PC-3 (cell line): ENCODE measurements at regions not wholly inside any gene's neighbourhood (a gene's known extent, or its start where the extent isn't known, plus 50 kb on each side); places are given as distances from the start of the nearest gene placed in this dataset.

Experiments
- ATAC-seq: fragments of 200-7000 bp; cut with Tn5 transposase; 2 replicates; pipeline ENCODE4 v1.9.1; 2020; ENCODE audit warnings: mild to moderate bottlenecking, moderate library complexity
- BruUV-seq: library from RNA; stranded (reverse); fragments of 400-500 nt; replicated peaks from 2 replicates; lab custom pipeline; 2021; lab: Mats Ljungman, UMichigan
- CTCF ChIA-PET: fragments of 300-600 bp; sonication (Branson Sonifier 250); formaldehyde crosslinking; loops from one replicate; lab custom pipeline; 2022; ENCODE audit warnings: antibody characterized with exemption; lab: Charles Lee
- POLR2A ChIA-PET: fragments of 300-600 bp; sonication (Branson Sonifier 250); formaldehyde crosslinking; loops from one replicate; lab custom pipeline; 2022; ENCODE audit warnings: antibody characterized with exemption; ENCODE audit not compliant: unreplicated experiment; lab: Charles Lee
- DNase-seq: peaks from one replicate; pipeline ENCODE4 v3.0.0-alpha.2; 2015
- H2AFZ ChIP-seq: fragments of 300-600 bp; sonication (generic); 2 replicates; pipeline ENCODE4 v1.6.0; 2016; ENCODE audit warnings: antibody characterized with exemption, low read length
- H3F3A ChIP-seq: fragments of 300-600 bp; sonication (generic); one replicate; pipeline ENCODE4 v1.6.0; 2017; ENCODE audit warnings: antibody characterized with exemption, low read length, control low read depth, mild to moderate bottlenecking; ENCODE audit not compliant: unreplicated experiment
- H3K27ac ChIP-seq: fragments of 300-600 bp; sonication (generic); 2 replicates; pipeline ENCODE4 v1.5.1; 2016; ENCODE audit warnings: mild to moderate bottlenecking, low read length
- H3K27me3 ChIP-seq: fragments of 300-600 bp; sonication (generic); 2 replicates; pipeline ENCODE4 v1.6.1; 2016; ENCODE audit warnings: low read length, mixed read lengths
- H3K36me3 ChIP-seq: fragments of 300-600 bp; sonication (generic); 2 replicates; pipeline ENCODE4 v1.6.1; 2016; ENCODE audit warnings: low read depth, mixed run types, low read length, mixed read lengths
- H3K4me1 ChIP-seq: fragments of 300-600 bp; sonication (generic); 2 replicates; pipeline ENCODE4 v1.5.1; 2016; ENCODE audit warnings: low read length; ENCODE audit not compliant: insufficient read depth
- H3K4me2 ChIP-seq: fragments of 300-600 bp; sonication (generic); 2 replicates; pipeline ENCODE4 v1.6.0; 2016; ENCODE audit warnings: low read length
- H3K4me3 ChIP-seq: fragments of 300-600 bp; sonication (generic); 2 replicates; pipeline ENCODE4 v1.5.1; 2016; ENCODE audit warnings: mild to moderate bottlenecking, low read length, mixed read lengths
- H3K79me2 ChIP-seq: fragments of 300-600 bp; sonication (generic); 2 replicates; pipeline ENCODE4 v1.6.1; 2017; ENCODE audit warnings: low read length, mixed read lengths
- H3K9ac ChIP-seq: fragments of 300-600 bp; sonication (generic); 2 replicates; pipeline ENCODE4 v1.6.0; 2016; ENCODE audit warnings: mild to moderate bottlenecking, low read length
- H3K9me2 ChIP-seq: fragments of 300-600 bp; sonication (generic); replicated peaks from 2 replicates; pipeline ENCODE4 v1.6.1; 2016; ENCODE audit warnings: mixed run types, low read length, mixed read lengths
- H3K9me3 ChIP-seq: fragments of 300-600 bp; sonication (generic); 2 replicates; pipeline ENCODE4 v1.6.1; 2016; ENCODE audit warnings: low read length, mixed read lengths
- H4K20me1 ChIP-seq: fragments of 300-600 bp; sonication (generic); 2 replicates; pipeline ENCODE4 v1.6.1; 2016; ENCODE audit warnings: low read length, mixed read lengths
- EZH2 ChIP-seq: fragments of 300-600 bp; sonication (generic); IDR thresholded peaks from one replicate; pipeline ENCODE4 v1.6.1; 2017; ENCODE audit warnings: antibody characterized with exemption, mild to moderate bottlenecking, low read length; ENCODE audit not compliant: unreplicated experiment
- EZH2phosphoT487 ChIP-seq: fragments of 300-600 bp; sonication (generic); IDR thresholded peaks from 2 replicates; pipeline ENCODE4 v1.6.1; 2018; ENCODE audit warnings: mild to moderate bottlenecking, antibody characterized with exemption, low read length, borderline replicate concordance
- intact Hi-C: fragments of 100-400 bp; cut with micrococcal nuclease; formaldehyde crosslinking; loops from 2 replicates; pipeline ENCODE4 v1.9.0; 2023
- TF ChIP-seq, protein P1 (sequence below): fragments of 300-600 bp; sonication (generic); conservative IDR thresholded peaks from 2 replicates; pipeline ENCODE4 v1.5.1; 2017; ENCODE audit warnings: antibody characterized with exemption, low read depth, mild to moderate bottlenecking, low read length

DNA sequence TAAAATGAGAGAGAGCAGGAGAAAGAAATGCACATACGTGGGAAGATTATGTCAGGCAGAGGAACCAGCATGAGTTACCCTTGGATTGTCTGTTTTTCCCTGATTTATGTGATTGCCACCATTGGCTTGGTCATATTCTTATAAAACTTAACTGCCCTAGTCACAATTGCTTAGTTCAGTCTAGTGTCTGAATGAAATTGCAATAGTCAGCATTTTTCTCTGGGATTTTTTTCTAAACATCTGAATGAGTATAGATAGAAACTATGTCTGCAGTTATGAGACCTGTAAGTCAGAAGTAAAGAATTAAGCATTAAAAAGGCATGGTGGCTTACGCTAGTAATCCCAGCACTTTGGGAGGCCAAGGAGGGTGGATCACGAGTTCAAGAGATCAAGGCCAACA lies 889.8 kb downstream of the PLA2G4A start:
- no peaks in the 10 kb centered on the region for H3K4me1 ChIP-seq
- no peaks in the 10 kb centered on the region for H4K20me1 ChIP-seq
- DNase-seq: no peak
- no peak overlapping the region for H3K4me3 ChIP-seq
- ChIA-PET POLR2A (no interaction called here), CTCF (no interaction called here)
- no peak overlapping the region for H3K4me2 ChIP-seq
- intact Hi-C loops: no loop called here
- no TSS peak for BruUV-seq
- no peaks in the 10 kb centered on the region for H3K27me3 ChIP-seq
- H3K9ac ChIP-seq: no peak overlapping the region
- H3K9me2 ChIP-seq: no peaks in the 10 kb centered on the region
- H2AFZ ChIP-seq: no peak overlapping the region
- H3K9me3 ChIP-seq: no peaks in the 10 kb centered on the region
- H3K79me2 ChIP-seq: no peaks in the 10 kb centered on the region
- TF ChIP-seq EZH2 (no peak), EZH2phosphoT487 (no peak)
- TF ChIP-seq, protein P1, sequence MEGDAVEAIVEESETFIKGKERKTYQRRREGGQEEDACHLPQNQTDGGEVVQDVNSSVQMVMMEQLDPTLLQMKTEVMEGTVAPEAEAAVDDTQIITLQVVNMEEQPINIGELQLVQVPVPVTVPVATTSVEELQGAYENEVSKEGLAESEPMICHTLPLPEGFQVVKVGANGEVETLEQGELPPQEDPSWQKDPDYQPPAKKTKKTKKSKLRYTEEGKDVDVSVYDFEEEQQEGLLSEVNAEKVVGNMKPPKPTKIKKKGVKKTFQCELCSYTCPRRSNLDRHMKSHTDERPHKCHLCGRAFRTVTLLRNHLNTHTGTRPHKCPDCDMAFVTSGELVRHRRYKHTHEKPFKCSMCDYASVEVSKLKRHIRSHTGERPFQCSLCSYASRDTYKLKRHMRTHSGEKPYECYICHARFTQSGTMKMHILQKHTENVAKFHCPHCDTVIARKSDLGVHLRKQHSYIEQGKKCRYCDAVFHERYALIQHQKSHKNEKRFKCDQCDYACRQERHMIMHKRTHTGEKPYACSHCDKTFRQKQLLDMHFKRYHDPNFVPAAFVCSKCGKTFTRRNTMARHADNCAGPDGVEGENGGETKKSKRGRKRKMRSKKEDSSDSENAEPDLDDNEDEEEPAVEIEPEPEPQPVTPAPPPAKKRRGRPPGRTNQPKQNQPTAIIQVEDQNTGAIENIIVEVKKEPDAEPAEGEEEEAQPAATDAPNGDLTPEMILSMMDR: no peak
- no peaks in the 10 kb centered on the region for H3K36me3 ChIP-seq
- no peak for ATAC-seq
- no peak overlapping the region for H3K27ac ChIP-seq
- H3F3A ChIP-seq: no peaks in the 10 kb centered on the region

DNA sequence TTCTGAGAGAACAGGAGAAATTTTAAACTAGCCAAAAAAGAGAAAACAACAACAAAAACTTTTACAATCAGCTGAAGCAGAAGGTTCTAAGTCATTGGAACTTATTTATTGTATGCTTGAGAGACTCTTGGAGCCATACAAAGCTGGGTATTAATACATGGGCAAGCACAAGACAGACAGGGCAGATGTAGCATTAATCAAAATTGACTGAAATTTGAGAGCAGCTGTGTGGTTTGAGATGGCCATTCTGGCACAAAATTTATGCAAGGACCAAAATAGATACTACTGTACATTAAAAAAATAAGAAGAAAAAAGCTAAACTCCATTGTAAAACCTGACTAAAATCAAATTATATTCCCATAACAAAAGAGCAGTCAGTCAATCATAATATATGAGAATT lies 892.5 kb downstream of the PLA2G4A start:
- intact Hi-C loops: no loop called here
- TF ChIP-seq, protein P1: no peak
- no peak for TF ChIP-seq EZH2phosphoT487
- TF ChIP-seq EZH2: no peak
- DNase-seq (no peak), ATAC-seq (no peak)
- no peak overlapping the region for H3K9ac ChIP-seq
- H3K4me1 ChIP-seq: no peaks in the 10 kb centered on the region
- H3K4me3 ChIP-seq: no peak overlapping the region
- POLR2A ChIA-PET: no interaction called here
- no peaks in the 10 kb centered on the region for H3K9me2 ChIP-seq
- no peak overlapping the region for H3K4me2 ChIP-seq
- H3K27ac ChIP-seq: no peak overlapping the region
- CTCF ChIA-PET: no interaction called here
- no peak overlapping the region for H2AFZ ChIP-seq
- no peaks in the 10 kb centered on the region for H3K9me3 ChIP-seq
- H3K79me2 ChIP-seq: no peaks in the 10 kb centered on the region
- H4K20me1 ChIP-seq: no peaks in the 10 kb centered on the region
- no peaks in the 10 kb centered on the region for H3K36me3 ChIP-seq
- BruUV-seq: no TSS peak
- H3K27me3 ChIP-seq: no peaks in the 10 kb centered on the region
- no peaks in the 10 kb centered on the region for H3F3A ChIP-seq

DNA sequence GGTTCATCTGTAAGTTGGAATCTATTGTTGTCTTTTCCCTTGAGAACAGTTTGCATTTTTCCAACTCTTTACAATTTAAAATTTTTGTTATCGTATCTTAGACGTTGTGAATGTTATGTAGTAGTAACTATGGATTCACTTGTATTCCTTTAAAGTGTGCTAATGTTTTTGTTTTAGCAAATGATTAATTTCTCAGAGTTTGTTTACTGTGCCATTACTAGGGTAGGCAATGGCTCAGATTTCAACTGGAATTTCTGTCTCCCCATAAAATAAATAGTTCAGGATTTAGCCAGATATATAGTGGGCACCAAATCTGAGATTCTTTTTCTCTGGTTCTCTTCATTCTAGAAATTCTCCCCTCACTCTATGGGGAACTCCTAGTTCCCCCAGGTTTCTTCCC lies 896.5 kb downstream of the PLA2G4A start:
- H4K20me1 ChIP-seq: no peaks in the 10 kb centered on the region
- H3F3A ChIP-seq: no peaks in the 10 kb centered on the region
- H3K9me2 ChIP-seq: no peaks in the 10 kb centered on the region
- no peaks in the 10 kb centered on the region for H3K9me3 ChIP-seq
- DNase-seq (no peak), ATAC-seq (no peak)
- CTCF ChIA-PET: no interaction called here
- intact Hi-C loops: no loop called here
- H3K9ac ChIP-seq: no peak overlapping the region
- no peaks in the 10 kb centered on the region for H3K36me3 ChIP-seq
- BruUV-seq: no TSS peak
- no peak overlapping the region for H3K4me3 ChIP-seq
- POLR2A ChIA-PET: no interaction called here
- H3K4me1 ChIP-seq: no peaks in the 10 kb centered on the region
- H3K79me2 ChIP-seq: no peaks in the 10 kb centered on the region
- no peak overlapping the region for H3K4me2 ChIP-seq
- H3K27ac ChIP-seq: no peak overlapping the region
- TF ChIP-seq EZH2phosphoT487 (no peak), EZH2 (no peak)
- H2AFZ ChIP-seq: no peak overlapping the region
- no peaks in the 10 kb centered on the region for H3K27me3 ChIP-seq
